ENCODE measurements at regions not wholly inside any gene's neighbourhood (a gene's known extent, or its start where the extent isn't known, plus 50 kb on each side); places are given as distances from the start of the nearest gene placed in this dataset.

GRCh38 chr3:170712336-170712735 lies 126.5 kb upstream of the SLC7A14 start:
- Mint-ChIP-seq H3K27me3 (peaks cover 4 to 52% (median 37%) of the 10 kb centered on the region in 5 donors), H3K27ac (no peak overlapping the region), H3K4me3 (no peak overlapping the region), H3K36me3 (peaks cover 0 to 4% (median 0%) of the 10 kb centered on the region in 5 donors), H3K9me3 (peaks cover 0 to 31% (median 11%) of the 10 kb centered on the region in 11 donors), H3K4me1 (no peaks in the 10 kb centered on the region)
- POLR2A ChIA-PET = no interaction called here
- Histone ChIP-seq H3K4me1 (ENCODE audit: control insufficient read depth in 2 of 2, insufficient read depth in 2 of 2, low read length in 2 of 2) (no peaks in the 10 kb centered on the region), H3K9me3 (ENCODE audit: control insufficient read depth in 2 of 3, low read length in 3 of 3) (peaks cover 0 to 7% (median 0%) of the 10 kb centered on the region in 3 experiments), H3K4me3 (ENCODE audit: low read length) (no peak overlapping the region), H3K27ac (ENCODE audit: low read depth, low read length) (no peak overlapping the region), H3K27me3 (ENCODE audit: control insufficient read depth in 2 of 2, insufficient read depth in 2 of 2, low read length in 2 of 2) (no peaks in the 10 kb centered on the region), H3K36me3 (ENCODE audit: control insufficient read depth in 2 of 3, insufficient read depth in 3 of 3, low read length in 3 of 3) (no peaks in the 10 kb centered on the region)
- ATAC-seq (no peak), DNase-seq (no peak)
- CTCF ChIA-PET = no interaction called here
- intact Hi-C loops (cut with micrococcal nuclease) = no loop called here

- peaks cover 0 to 48% (median 38%) of the 10 kb centered on the region in 5 donors for H3K27me3 Mint-ChIP-seq
- H3K4me1 ChIP-seq (ENCODE audit: control insufficient read depth in 2 of 2, insufficient read depth in 2 of 2, low read length in 2 of 2) = no peaks in the 10 kb centered on the region
- intact Hi-C loops (cut with micrococcal nuclease) = no loop called here
Measured at GRCh38 chr3:170711786-170712185, 125.9 kb upstream of the SLC7A14 start.

GRCh38 chr3:170709046-170709445 lies 123.2 kb upstream of the SLC7A14 start:
- no peak overlapping the region for H3K27ac ChIP-seq (ENCODE audit: low read depth, low read length)
- DNase-seq = no peak
- Mint-ChIP-seq H3K36me3 (no peaks in the 10 kb centered on the region), H3K4me3 (no peak overlapping the region), H3K9me3 (peaks cover 0 to 31% (median 11%) of the 10 kb centered on the region in 11 donors), H3K4me1 (no peaks in the 10 kb centered on the region), H3K27me3 (peaks cover 0 to 38% (median 27%) of the 10 kb centered on the region in 5 donors), H3K27ac (no peak overlapping the region)
- H3K4me3 ChIP-seq (ENCODE audit: low read length) = no peak overlapping the region
- H3K27me3 ChIP-seq (ENCODE audit: control insufficient read depth in 2 of 2, insufficient read depth in 2 of 2, low read length in 2 of 2) = no peaks in the 10 kb centered on the region
- ATAC-seq = no peak
- CTCF ChIA-PET = no interaction called here
- POLR2A ChIA-PET = no interaction called here
- no peaks in the 10 kb centered on the region for H3K36me3 ChIP-seq (ENCODE audit: control insufficient read depth in 2 of 3, insufficient read depth in 3 of 3, low read length in 3 of 3)
- intact Hi-C loops (cut with micrococcal nuclease) = no loop called here
- peaks cover 0 to 7% (median 0%) of the 10 kb centered on the region in 3 experiments for H3K9me3 ChIP-seq (ENCODE audit: control insufficient read depth in 2 of 3, low read length in 3 of 3)
- H3K4me1 ChIP-seq (ENCODE audit: control insufficient read depth in 2 of 2, insufficient read depth in 2 of 2, low read length in 2 of 2) = no peaks in the 10 kb centered on the region

More at GRCh38 chr3:170711786-170712185, 125.9 kb upstream of the SLC7A14 start:
- Histone ChIP-seq H3K4me3 (ENCODE audit: low read length) (no peak overlapping the region), H3K9me3 (ENCODE audit: control insufficient read depth in 2 of 3, low read length in 3 of 3) (peaks cover 0 to 7% (median 0%) of the 10 kb centered on the region in 3 experiments), H3K36me3 (ENCODE audit: control insufficient read depth in 2 of 3, insufficient read depth in 3 of 3, low read length in 3 of 3) (no peaks in the 10 kb centered on the region), H3K27me3 (ENCODE audit: control insufficient read depth in 2 of 2, insufficient read depth in 2 of 2, low read length in 2 of 2) (no peaks in the 10 kb centered on the region), H3K27ac (ENCODE audit: low read depth, low read length) (no peak overlapping the region)
- Mint-ChIP-seq H3K36me3 (peaks cover 0 to 4% (median 0%) of the 10 kb centered on the region in 5 donors), H3K9me3 (peaks cover 0 to 31% (median 11%) of the 10 kb centered on the region in 11 donors), H3K4me1 (no peaks in the 10 kb centered on the region), H3K27ac (no peak overlapping the region), H3K4me3 (no peak overlapping the region)
- ATAC-seq = no peak
- POLR2A ChIA-PET = no interaction called here
- DNase-seq = no peak
- CTCF ChIA-PET = no interaction called here

- no peak overlapping the region for H3K4me3 ChIP-seq (ENCODE audit: low read length)
- no peaks in the 10 kb centered on the region for H3K36me3 ChIP-seq (ENCODE audit: control insufficient read depth in 2 of 3, insufficient read depth in 3 of 3, low read length in 3 of 3)
- CTCF ChIA-PET = no interaction called here
- DNase-seq (no peak), ATAC-seq (no peak)
- H3K4me1 ChIP-seq (ENCODE audit: control insufficient read depth in 2 of 2, insufficient read depth in 2 of 2, low read length in 2 of 2) = no peaks in the 10 kb centered on the region
- H3K9me3 ChIP-seq (ENCODE audit: control insufficient read depth in 2 of 3, low read length in 3 of 3) = peaks cover 0 to 7% (median 0%) of the 10 kb centered on the region in 3 experiments
- H3K27me3 ChIP-seq (ENCODE audit: control insufficient read depth in 2 of 2, insufficient read depth in 2 of 2, low read length in 2 of 2) = no peaks in the 10 kb centered on the region
- Mint-ChIP-seq H3K4me1 (no peaks in the 10 kb centered on the region), H3K27me3 (peaks cover 0 to 38% (median 24%) of the 10 kb centered on the region in 5 donors), H3K27ac (no peak overlapping the region), H3K9me3 (peaks cover 0 to 31% (median 11%) of the 10 kb centered on the region in 11 donors), H3K36me3 (no peaks in the 10 kb centered on the region), H3K4me3 (no peak overlapping the region)
- POLR2A ChIA-PET = no interaction called here
- no peak overlapping the region for H3K27ac ChIP-seq (ENCODE audit: low read depth, low read length)
- intact Hi-C loops (cut with micrococcal nuclease) = no loop called here
Measured at GRCh38 chr3:170707899-170708298, 122.0 kb upstream of the SLC7A14 start.

GRCh38 chr3:170705131-170705530 lies 119.3 kb upstream of the SLC7A14 start:
- Mint-ChIP-seq H3K4me3 (no peak overlapping the region), H3K36me3 (peaks cover 0 to 3% (median 0%) of the 10 kb centered on the region in 5 donors), H3K9me3 (peaks cover 0 to 18% (median 8%) of the 10 kb centered on the region in 11 donors), H3K27ac (no peak overlapping the region), H3K27me3 (peaks cover 0 to 25% (median 14%) of the 10 kb centered on the region in 5 donors), H3K4me1 (no peaks in the 10 kb centered on the region)
- Histone ChIP-seq H3K36me3 (ENCODE audit: control insufficient read depth in 2 of 3, insufficient read depth in 3 of 3, low read length in 3 of 3) (no peaks in the 10 kb centered on the region), H3K9me3 (ENCODE audit: control insufficient read depth in 2 of 3, low read length in 3 of 3) (peaks cover 0 to 5% (median 0%) of the 10 kb centered on the region in 3 experiments), H3K27me3 (ENCODE audit: control insufficient read depth in 2 of 2, insufficient read depth in 2 of 2, low read length in 2 of 2) (no peaks in the 10 kb centered on the region), H3K27ac (ENCODE audit: low read depth, low read length) (no peak overlapping the region), H3K4me3 (ENCODE audit: low read length) (no peak overlapping the region), H3K4me1 (ENCODE audit: control insufficient read depth in 2 of 2, insufficient read depth in 2 of 2, low read length in 2 of 2) (no peaks in the 10 kb centered on the region)
- intact Hi-C loops (cut with micrococcal nuclease) = no loop called here
- ChIA-PET POLR2A (no interaction called here), CTCF (no interaction called here)
- DNase-seq (no peak), ATAC-seq (no peak)

GRCh38 chr3:170703121-170703588 lies 117.3 kb upstream of the SLC7A14 start:
- POLR2A ChIA-PET = no interaction called here
- Histone ChIP-seq H3K36me3 (ENCODE audit: control insufficient read depth in 2 of 3, insufficient read depth in 3 of 3, low read length in 3 of 3) (no peaks in the 10 kb centered on the region), H3K4me1 (ENCODE audit: control insufficient read depth in 2 of 2, insufficient read depth in 2 of 2, low read length in 2 of 2) (no peaks in the 10 kb centered on the region), H3K27me3 (ENCODE audit: control insufficient read depth in 2 of 2, insufficient read depth in 2 of 2, low read length in 2 of 2) (no peaks in the 10 kb centered on the region), H3K4me3 (ENCODE audit: low read length) (no peak overlapping the region), H3K9me3 (ENCODE audit: control insufficient read depth in 2 of 3, low read length in 3 of 3) (no peaks in the 10 kb centered on the region), H3K27ac (ENCODE audit: low read depth, low read length) (no peak overlapping the region)
- CTCF ChIA-PET = no interaction called here
- Mint-ChIP-seq H3K9me3 (peaks cover 0 to 5% (median 0%) of the 10 kb centered on the region in 11 donors), H3K36me3 (peaks cover 0 to 3% (median 0%) of the 10 kb centered on the region in 5 donors), H3K27ac (no peak overlapping the region), H3K4me3 (no peak overlapping the region), H3K4me1 (no peaks in the 10 kb centered on the region), H3K27me3 (peaks cover 0 to 19% (median 9%) of the 10 kb centered on the region in 5 donors)
- intact Hi-C loops (cut with micrococcal nuclease) = no loop called here
- DNase-seq (no peak), ATAC-seq (no peak)
